Ascending aorta (tissue), 2 donors: ENCODE measurements at regions not wholly inside any gene's neighbourhood (a gene's known extent, or its start where the extent isn't known, plus 50 kb on each side); places are given as distances from the start of the nearest gene placed in this dataset.

Experiments
- DNase-seq, 2 donors: peaks; one replicate each; pipeline ENCODE4 v3.0.0-alpha.2; 2019; ENCODE audit warnings: low spot score in 2 of 2
- H3K27ac ChIP-seq, 2 donors: fragments of 200-600 bp; sonication (generic); one replicate each; pipeline ENCODE4 v1.5.1; 2016 to 2017; ENCODE audit warnings: mild to moderate bottlenecking in 1 of 2
- H3K27me3 ChIP-seq: fragments of 200-600 bp; sonication (generic); one replicate; pipeline ENCODE4 v1.5.1; 2017
- H3K36me3 ChIP-seq, 2 donors: fragments of 200-600 bp; sonication (generic); one replicate each; pipeline ENCODE4 v1.5.1; 2016
- H3K4me1 ChIP-seq, 2 donors: fragments of 200-600 bp; sonication (generic); one replicate each; pipeline ENCODE4 v1.5.1; 2016 to 2017; ENCODE audit warnings: mild to moderate bottlenecking in 1 of 2
- H3K4me3 ChIP-seq, 2 donors: fragments of 200-600 bp; sonication (generic); one replicate each; pipeline ENCODE4 v1.5.1; 2016 to 2017; ENCODE audit warnings: mild to moderate bottlenecking in 1 of 2
- H3K9me3 ChIP-seq, 2 donors: fragments of 200-600 bp; sonication (generic); one replicate each; pipeline ENCODE4 v1.5.1; 2016
- intact Hi-C: fragments of 100-400 bp; cut with DNase I; formaldehyde crosslinking; loops from one replicate; pipeline ENCODE4 v1.15.1; 2023
- TF ChIP-seq, protein P1 (sequence below), 3 experiments: fragments of 200-600 bp in 2 of 3; fragments of 450-650 bp in 1 of 3; sonication (generic) in 2 of 3; IDR thresholded peaks; one replicate each; pipeline ENCODE4 v1.5.1; 2016 to 2019; ENCODE audit warnings: antibody characterized with exemption in 3 of 3, mild to moderate bottlenecking in 1 of 3, moderate library complexity in 1 of 3

DNA sequence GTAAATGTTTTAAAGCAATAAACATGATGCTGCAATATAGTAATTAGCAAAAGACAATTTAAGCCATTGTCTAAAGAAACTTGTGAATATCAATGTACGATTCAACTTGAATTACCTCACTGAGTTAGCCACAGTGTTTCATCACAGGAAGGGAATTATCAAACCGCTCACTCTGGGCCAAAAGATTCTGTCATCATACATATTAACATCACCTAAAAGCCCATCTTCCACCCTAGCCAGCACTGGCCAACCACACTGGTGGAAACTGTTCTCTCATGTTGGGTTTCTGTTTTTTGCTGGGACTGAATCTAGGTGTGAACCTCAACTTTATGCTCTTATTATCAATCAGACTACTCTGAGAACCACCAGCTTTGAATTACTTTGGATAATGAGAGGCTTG is 497.7 kb upstream of the THBS1 start:
- H3K36me3 ChIP-seq: no peaks in the 10 kb centered on the region
- no peaks in the 10 kb centered on the region for H3K9me3 ChIP-seq
- no peaks in the 10 kb centered on the region for H3K27me3 ChIP-seq
- intact Hi-C loops: no loop called here
- no peak overlapping the region for H3K4me3 ChIP-seq
- no peaks in the 10 kb centered on the region for H3K4me1 ChIP-seq
- TF ChIP-seq, protein P1, sequence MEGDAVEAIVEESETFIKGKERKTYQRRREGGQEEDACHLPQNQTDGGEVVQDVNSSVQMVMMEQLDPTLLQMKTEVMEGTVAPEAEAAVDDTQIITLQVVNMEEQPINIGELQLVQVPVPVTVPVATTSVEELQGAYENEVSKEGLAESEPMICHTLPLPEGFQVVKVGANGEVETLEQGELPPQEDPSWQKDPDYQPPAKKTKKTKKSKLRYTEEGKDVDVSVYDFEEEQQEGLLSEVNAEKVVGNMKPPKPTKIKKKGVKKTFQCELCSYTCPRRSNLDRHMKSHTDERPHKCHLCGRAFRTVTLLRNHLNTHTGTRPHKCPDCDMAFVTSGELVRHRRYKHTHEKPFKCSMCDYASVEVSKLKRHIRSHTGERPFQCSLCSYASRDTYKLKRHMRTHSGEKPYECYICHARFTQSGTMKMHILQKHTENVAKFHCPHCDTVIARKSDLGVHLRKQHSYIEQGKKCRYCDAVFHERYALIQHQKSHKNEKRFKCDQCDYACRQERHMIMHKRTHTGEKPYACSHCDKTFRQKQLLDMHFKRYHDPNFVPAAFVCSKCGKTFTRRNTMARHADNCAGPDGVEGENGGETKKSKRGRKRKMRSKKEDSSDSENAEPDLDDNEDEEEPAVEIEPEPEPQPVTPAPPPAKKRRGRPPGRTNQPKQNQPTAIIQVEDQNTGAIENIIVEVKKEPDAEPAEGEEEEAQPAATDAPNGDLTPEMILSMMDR (IDR thresholded peaks at IDR 0.05): no peak
- H3K27ac ChIP-seq: no peak overlapping the region
- DNase-seq: no peak

DNA sequence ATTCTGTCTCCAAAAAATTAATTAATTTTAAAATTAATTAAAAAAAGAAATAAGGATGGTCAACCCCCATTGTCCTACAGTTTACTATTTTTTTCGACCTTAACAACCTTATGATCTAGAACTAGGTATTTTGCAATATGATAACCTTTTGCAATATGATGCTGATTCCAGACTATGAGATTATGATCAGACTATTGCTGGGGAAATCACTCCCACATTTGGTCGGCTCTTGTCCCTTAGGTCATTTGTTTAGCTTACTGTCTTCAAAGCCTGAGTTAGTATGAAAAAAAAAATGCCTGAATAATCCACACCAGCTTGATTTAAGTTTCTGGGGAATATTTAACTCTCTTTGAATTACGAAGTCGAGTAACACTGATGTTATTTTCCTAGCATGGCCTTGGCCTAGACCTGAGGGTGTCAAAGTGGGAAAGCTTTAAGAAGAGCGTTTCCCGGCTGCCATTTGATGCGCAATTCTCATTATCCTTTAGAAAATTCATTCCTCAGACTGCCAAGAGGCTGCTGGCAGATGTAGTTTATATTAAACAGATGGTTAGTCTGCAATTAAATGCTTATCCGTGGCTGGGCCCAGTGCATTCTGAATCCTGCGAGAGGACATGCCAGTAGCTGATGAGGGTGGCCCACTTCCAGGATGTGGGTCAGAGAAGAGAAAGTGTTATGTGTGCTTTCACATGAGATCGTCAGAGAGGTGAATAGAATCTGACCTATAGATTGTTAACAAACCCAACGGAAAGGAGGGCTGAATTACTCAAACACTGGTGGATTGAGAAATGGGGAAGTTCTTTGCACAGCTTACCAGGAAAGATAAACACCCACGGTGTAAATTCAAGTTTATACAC is 496.0 kb upstream of the THBS1 start:
- intact Hi-C loops: no loop called here
- no peak for DNase-seq
- Histone ChIP-seq H3K4me1 (no peaks in the 10 kb centered on the region), H3K9me3 (no peaks in the 10 kb centered on the region), H3K27me3 (no peaks in the 10 kb centered on the region), H3K36me3 (no peaks in the 10 kb centered on the region), H3K27ac (no peak overlapping the region), H3K4me3 (no peak overlapping the region)
- TF ChIP-seq, protein P1 (IDR thresholded peaks at IDR 0.05): no peak

DNA sequence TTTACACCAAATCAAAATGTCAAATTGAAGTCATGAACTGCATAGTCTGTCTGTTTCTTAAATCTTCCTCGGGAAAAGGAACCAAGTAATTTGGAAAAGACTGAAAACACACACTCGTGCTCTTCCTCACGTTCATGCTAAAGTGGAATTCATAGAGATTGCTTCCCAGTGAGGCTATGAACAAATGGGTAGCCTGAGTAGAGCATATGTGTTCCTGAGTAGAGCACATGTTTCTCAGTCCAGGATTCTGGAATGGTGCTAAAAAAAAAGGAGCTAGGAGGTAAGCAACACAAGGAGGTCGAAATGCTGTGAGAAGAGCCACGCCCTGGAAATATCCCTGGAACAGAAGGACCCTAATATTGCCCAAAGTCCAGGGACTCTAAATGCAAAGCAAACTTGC is 494.2 kb upstream of the THBS1 start:
- Histone ChIP-seq H3K27ac (no peak overlapping the region), H3K27me3 (no peaks in the 10 kb centered on the region), H3K4me3 (no peak overlapping the region), H3K9me3 (no peaks in the 10 kb centered on the region), H3K4me1 (no peaks in the 10 kb centered on the region), H3K36me3 (no peaks in the 10 kb centered on the region)
- TF ChIP-seq, protein P1 (IDR thresholded peaks at IDR 0.05): no peak
- intact Hi-C loops: no loop called here
- DNase-seq: no peak

DNA sequence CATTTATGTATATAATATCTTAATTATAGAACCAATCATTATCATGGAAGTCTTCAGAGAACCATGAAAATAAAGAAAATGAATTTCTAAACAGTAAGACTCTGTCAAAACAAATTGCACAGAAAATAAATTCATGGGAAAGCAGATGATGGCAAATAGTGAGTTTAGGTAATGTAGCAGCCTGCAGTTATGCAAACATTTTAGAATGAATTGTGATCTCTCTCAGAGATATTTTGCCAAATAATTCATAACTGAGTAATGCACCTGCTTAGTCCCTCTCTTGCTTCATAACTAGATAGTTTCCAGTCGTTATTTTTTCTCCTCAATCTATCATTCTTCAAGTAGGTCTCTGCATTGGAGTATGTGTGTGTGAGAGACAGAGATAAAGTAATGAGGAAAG is 492.7 kb upstream of the THBS1 start:
- Histone ChIP-seq H3K27me3 (no peaks in the 10 kb centered on the region), H3K4me3 (no peak overlapping the region), H3K9me3 (no peaks in the 10 kb centered on the region), H3K36me3 (no peaks in the 10 kb centered on the region), H3K27ac (no peak overlapping the region), H3K4me1 (no peaks in the 10 kb centered on the region)
- no peak for DNase-seq
- TF ChIP-seq, protein P1 (IDR thresholded peaks at IDR 0.05): no peak
- intact Hi-C loops: no loop called here

DNA sequence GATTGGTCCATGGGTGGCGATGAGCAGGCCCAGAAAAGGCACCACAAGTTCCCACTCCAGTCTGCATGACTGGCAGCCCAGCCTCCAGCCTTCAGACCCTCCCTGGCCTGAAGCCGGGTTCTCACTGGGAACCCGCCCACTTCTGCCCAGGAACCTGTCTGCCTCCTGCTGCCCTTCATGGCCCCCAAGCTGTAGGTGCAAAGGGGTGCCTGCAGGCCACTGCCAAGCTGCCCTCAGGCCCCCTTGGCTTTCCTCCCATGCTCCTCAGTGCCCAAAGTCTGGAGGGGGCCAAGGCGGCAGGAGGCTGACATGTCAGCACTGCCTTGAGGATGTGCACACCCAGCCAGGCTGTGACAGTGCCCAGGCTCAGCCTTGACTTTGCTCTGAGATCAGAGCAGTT is 488.5 kb upstream of the THBS1 start:
- no peak overlapping the region for H3K27ac ChIP-seq
- no peaks in the 10 kb centered on the region for H3K9me3 ChIP-seq
- H3K36me3 ChIP-seq: no peaks in the 10 kb centered on the region
- TF ChIP-seq, protein P1 (IDR thresholded peaks at IDR 0.05): no peak
- no peaks in the 10 kb centered on the region for H3K4me1 ChIP-seq
- no peaks in the 10 kb centered on the region for H3K27me3 ChIP-seq
- DNase-seq: no peak
- intact Hi-C loops: no loop called here
- no peak overlapping the region for H3K4me3 ChIP-seq
